Erythroblast (primary cell): ENCODE measurements at regions not wholly inside any gene's neighbourhood (a gene's known extent, or its start where the extent isn't known, plus 50 kb on each side); places are given as distances from the start of the nearest gene placed in this dataset.

Experiments used
- GATA1 ChIP-seq: IDR thresholded peaks from 2 replicates; pipeline ENCODE4 v1.6.1; 2011; ENCODE audit warnings: low read depth, mild to moderate bottlenecking, control low read depth, low read length, moderate library complexity
- POLR2A ChIP-seq: IDR thresholded peaks from 2 replicates; pipeline ENCODE4 v1.6.1; 2011; ENCODE audit warnings: mild to moderate bottlenecking, low read length

GRCh38 chr6:166006900-166007301 is 160.8 kb downstream of the TBXT start:
- no peak for TF ChIP-seq POLR2A
- TF ChIP-seq GATA1 = no peak
